Right atrium auricular region (tissue), 2 donors: ENCODE measurements at regions not wholly inside any gene's neighbourhood (a gene's known extent, or its start where the extent isn't known, plus 50 kb on each side); places are given as distances from the start of the nearest gene placed in this dataset.

ENCODE experiments used
- DNase-seq: peaks from one replicate; pipeline ENCODE4 v3.0.0-alpha.2; 2019; ENCODE audit warnings: low spot score
- H3K27ac ChIP-seq, 2 donors: fragments of 200-600 bp; sonication (generic); 1 replicate in 1 of 2; 2 replicates in 1 of 2; pipeline ENCODE4 v1.5.1; 2016 to 2019
- H3K27me3 ChIP-seq, 2 donors: fragments of 200-600 bp; sonication (generic); one replicate each; pipeline versions ENCODE4 v1.5.1 to v1.6.0; 2017 to 2019
- H3K36me3 ChIP-seq: fragments of 200-600 bp; sonication (generic); one replicate; pipeline ENCODE4 v1.5.1; 2016
- H3K4me1 ChIP-seq, 2 donors: fragments of 200-600 bp; sonication (generic); one replicate each; pipeline versions ENCODE4 v1.5.1 to v1.6.0; 2017 to 2019
- H3K4me3 ChIP-seq, 2 donors: fragments of 200-600 bp; sonication (generic); 1 replicate in 1 of 2; 2 replicates in 1 of 2; pipeline ENCODE4 v1.5.1; 2017 to 2019; ENCODE audit warnings: mild to moderate bottlenecking in 1 of 2, moderate library complexity in 1 of 2
- H3K9me3 ChIP-seq, 2 donors: fragments of 200-600 bp; sonication (generic); one replicate each; pipeline ENCODE4 v1.5.1; 2019
- CTCF ChIP-seq, 2 donors: fragments of 200-600 bp; sonication (generic); IDR thresholded peaks; one replicate each; pipeline ENCODE4 v1.5.1; 2019; ENCODE audit warnings: antibody characterized with exemption in 2 of 2

DNA sequence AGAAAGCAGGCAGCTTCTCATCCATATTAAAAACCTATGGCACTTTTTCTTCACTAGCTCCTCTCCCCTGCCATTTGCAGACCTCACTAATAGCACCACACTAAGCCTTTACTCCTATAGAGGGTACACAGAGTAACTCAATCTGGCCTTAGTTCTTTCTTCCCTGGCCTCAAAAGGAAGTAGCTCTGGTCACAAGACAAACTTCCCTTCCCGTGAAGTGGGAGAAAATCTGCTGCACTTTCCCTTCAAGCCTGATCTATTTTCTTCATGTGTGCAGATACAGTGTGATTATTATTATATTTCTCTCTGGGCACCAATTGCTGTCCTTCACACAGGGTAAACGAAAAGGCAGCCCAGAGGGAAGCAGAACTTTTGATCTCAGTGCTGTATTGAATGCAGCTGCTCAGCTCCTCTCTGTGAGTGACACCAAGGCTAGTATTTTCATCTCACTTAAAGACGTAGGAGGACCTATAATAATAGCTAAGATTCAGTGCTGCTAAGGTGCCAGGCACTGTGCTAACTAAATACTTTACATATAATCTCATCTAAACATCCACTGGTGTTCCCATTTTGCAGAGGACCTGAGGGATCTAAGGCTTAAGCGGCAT is 61.9 kb upstream of the RASGRP1 start:
- peak overlapping the region; percentile 14 to 47 for H3K27ac ChIP-seq
- no peaks in the 10 kb centered on the region for H3K9me3 ChIP-seq
- no peaks in the 10 kb centered on the region for H3K36me3 ChIP-seq
- no peak overlapping the region for H3K4me3 ChIP-seq
- TF ChIP-seq CTCF (IDR thresholded peaks at IDR 0.05) = no peak
- DNase-seq = no peak
- no peaks in the 10 kb centered on the region for H3K27me3 ChIP-seq
- peaks cover 0 to 20% of the 10 kb centered on the region in 2 donors for H3K4me1 ChIP-seq

DNA sequence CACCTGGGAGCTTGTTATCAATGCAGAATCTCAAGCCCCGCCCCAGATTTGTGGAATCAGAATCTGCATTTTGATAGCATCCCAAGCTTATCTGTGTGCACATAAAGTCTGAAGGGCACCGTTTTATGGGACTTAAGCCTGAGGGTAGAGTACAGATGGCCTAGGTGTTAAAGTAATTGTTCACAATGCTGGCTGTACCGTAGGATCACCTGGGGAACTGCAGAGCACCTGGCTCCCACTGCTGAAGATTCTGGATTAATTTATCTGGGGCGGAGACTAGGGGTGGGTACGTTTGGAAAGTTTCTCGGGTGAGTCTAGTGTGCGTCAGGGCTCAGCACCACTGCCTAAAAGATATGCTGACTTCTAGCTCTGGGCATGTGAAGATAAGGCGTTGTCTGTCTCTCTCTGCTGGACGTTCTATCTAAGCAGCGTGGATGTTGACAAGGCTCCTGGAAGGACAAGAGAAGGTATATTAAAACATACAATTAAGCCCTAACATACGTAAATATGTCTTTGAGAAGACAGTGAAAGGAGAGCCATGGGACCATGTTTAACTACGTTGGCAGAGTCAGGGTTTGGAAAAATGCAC is 63.2 kb upstream of the RASGRP1 start:
- peak in 1 of 2 donors; percentile 54 for TF ChIP-seq CTCF (IDR thresholded peaks at IDR 0.05)
- H3K36me3 ChIP-seq = no peaks in the 10 kb centered on the region
- H3K4me1 ChIP-seq = peaks cover 0 to 20% of the 10 kb centered on the region in 2 donors
- H3K27ac ChIP-seq = peak overlapping the region in 1 of 2 donors; percentile 47
- H3K4me3 ChIP-seq = no peak overlapping the region
- no peaks in the 10 kb centered on the region for H3K9me3 ChIP-seq
- no peaks in the 10 kb centered on the region for H3K27me3 ChIP-seq
- no peak for DNase-seq

DNA sequence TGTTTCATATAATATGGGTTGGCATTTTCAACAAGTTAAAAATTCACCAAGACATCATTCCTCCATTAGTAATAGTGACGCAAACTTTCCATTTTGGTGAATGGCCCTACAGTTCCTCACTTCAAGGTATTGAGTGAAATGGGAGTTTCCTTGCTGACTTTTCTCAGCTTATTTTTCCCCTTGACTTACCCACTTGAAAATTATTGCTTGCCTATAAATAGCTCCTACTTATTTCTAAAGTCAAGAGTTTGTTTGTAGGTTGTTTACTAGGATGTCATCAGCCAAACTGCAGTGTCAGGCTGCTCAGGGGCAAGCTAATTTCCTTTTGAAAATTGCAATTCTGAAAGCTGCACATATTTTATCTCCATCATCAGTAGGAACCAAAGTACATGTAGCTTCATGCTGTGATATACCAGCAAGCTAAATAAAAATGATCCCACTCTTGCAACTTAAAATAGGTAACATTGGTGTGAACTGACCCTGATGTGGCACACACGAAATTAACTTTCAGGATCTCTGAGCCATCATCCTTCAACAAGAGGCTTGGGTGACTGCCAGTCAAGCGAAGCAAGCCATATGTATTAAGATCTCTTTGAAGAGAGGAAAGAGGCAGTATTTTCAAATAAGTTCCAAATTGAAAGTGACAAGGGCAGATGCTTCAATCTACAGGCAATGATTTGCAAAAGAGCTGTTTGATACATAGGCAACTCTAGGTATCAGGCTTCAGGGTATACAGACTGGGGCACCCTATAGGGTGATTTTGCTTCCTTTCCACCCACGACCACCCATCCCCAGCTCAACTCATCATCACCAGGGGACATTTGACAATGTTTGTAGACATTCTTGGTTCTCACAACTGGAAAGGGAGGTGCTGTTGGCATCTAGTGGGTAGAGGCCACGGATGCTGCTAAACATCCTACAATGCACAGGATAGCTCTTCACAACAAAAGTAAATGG is 66.8 kb upstream of the RASGRP1 start:
- H3K27ac ChIP-seq = no peak overlapping the region
- peaks cover 0 to 14% of the 10 kb centered on the region in 2 donors for H3K4me1 ChIP-seq
- no peaks in the 10 kb centered on the region for H3K36me3 ChIP-seq
- no peak for DNase-seq
- no peaks in the 10 kb centered on the region for H3K27me3 ChIP-seq
- no peak overlapping the region for H3K4me3 ChIP-seq
- TF ChIP-seq CTCF (IDR thresholded peaks at IDR 0.05) = no peak
- H3K9me3 ChIP-seq = no peaks in the 10 kb centered on the region

DNA sequence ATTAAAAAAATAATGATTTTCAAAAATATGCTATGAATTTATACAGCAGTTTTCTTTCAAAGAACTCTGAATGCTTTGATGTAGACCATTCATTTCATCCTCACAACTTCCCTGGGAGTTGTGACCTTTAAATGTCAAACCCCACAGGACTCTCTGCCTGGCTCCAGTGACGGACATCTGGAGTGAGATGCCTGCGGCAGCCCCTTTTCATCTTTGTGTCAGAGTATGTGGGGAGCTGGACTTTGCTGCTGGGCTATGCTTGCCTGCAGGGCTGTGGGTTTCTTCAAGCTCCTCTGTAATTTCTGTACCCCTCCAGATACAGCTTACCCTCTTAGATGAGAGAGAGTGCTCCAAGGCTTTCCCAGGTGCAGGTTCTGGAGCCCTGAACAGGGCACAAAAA is 70.6 kb upstream of the RASGRP1 start:
- DNase-seq = no peak
- no peaks in the 10 kb centered on the region for H3K36me3 ChIP-seq
- H3K27ac ChIP-seq = no peak overlapping the region
- no peaks in the 10 kb centered on the region for H3K9me3 ChIP-seq
- no peaks in the 10 kb centered on the region for H3K4me1 ChIP-seq
- no peak for TF ChIP-seq CTCF (IDR thresholded peaks at IDR 0.05)
- no peaks in the 10 kb centered on the region for H3K27me3 ChIP-seq
- H3K4me3 ChIP-seq = no peak overlapping the region

GRCh38 chr15:38636597-38636996 is 72.0 kb upstream of the RASGRP1 start:
- no peaks in the 10 kb centered on the region for H3K27me3 ChIP-seq
- no peaks in the 10 kb centered on the region for H3K4me1 ChIP-seq
- H3K4me3 ChIP-seq = no peak overlapping the region
- no peaks in the 10 kb centered on the region for H3K36me3 ChIP-seq
- no peak overlapping the region for H3K27ac ChIP-seq
- TF ChIP-seq CTCF (IDR thresholded peaks at IDR 0.05) = no peak
- H3K9me3 ChIP-seq = no peaks in the 10 kb centered on the region
- no peak for DNase-seq
